ENCODE measurements at regions not wholly inside any gene's neighbourhood (a gene's known extent, or its start where the extent isn't known, plus 50 kb on each side); places are given as distances from the start of the nearest gene placed in this dataset.

- Mint-ChIP-seq H3K4me3 (no peak overlapping the region), H3K27ac (no peak overlapping the region), H3K4me1 (peaks cover 19% of the 10 kb centered on the region), H3K9me3 (peaks cover 16% of the 10 kb centered on the region), H3K27me3 (ENCODE audit: low read depth) (no peaks in the 10 kb centered on the region), H3K36me3 (peaks cover 4% of the 10 kb centered on the region; the same call in 1 of the 2 replicates)
- TF ChIP-seq IRF2 (CRISPR knock-in tag; IDR thresholded peaks at IDR 0.05; ENCODE audit: borderline replicate concordance, low read depth) (no peak), ZNF138 (CRISPR knock-in tag; conservative IDR thresholded peaks at IDR 0.05) (no peak), ESRRA (CRISPR knock-in tag; IDR thresholded peaks at IDR 0.05; ENCODE audit: borderline replicate concordance) (no peak), MAX (CRISPR knock-in tag; IDR thresholded peaks at IDR 0.05) (no peak), FOXK1 (CRISPR knock-in tag; IDR thresholded peaks at IDR 0.05) (no peak), NR1H2 (CRISPR knock-in tag; IDR thresholded peaks at IDR 0.05) (no peak), SMAD3 (CRISPR knock-in tag; IDR thresholded peaks at IDR 0.05; ENCODE audit: borderline replicate concordance) (no peak), ZBTB21 (CRISPR knock-in tag; IDR thresholded peaks at IDR 0.05; ENCODE audit: borderline replicate concordance) (no peak), ZNF396 (CRISPR knock-in tag; IDR thresholded peaks at IDR 0.05; ENCODE audit: borderline replicate concordance) (no peak), ZMAT4 (CRISPR knock-in tag; IDR thresholded peaks at IDR 0.05) (no peak)
- TF ChIP-seq, protein P1, sequence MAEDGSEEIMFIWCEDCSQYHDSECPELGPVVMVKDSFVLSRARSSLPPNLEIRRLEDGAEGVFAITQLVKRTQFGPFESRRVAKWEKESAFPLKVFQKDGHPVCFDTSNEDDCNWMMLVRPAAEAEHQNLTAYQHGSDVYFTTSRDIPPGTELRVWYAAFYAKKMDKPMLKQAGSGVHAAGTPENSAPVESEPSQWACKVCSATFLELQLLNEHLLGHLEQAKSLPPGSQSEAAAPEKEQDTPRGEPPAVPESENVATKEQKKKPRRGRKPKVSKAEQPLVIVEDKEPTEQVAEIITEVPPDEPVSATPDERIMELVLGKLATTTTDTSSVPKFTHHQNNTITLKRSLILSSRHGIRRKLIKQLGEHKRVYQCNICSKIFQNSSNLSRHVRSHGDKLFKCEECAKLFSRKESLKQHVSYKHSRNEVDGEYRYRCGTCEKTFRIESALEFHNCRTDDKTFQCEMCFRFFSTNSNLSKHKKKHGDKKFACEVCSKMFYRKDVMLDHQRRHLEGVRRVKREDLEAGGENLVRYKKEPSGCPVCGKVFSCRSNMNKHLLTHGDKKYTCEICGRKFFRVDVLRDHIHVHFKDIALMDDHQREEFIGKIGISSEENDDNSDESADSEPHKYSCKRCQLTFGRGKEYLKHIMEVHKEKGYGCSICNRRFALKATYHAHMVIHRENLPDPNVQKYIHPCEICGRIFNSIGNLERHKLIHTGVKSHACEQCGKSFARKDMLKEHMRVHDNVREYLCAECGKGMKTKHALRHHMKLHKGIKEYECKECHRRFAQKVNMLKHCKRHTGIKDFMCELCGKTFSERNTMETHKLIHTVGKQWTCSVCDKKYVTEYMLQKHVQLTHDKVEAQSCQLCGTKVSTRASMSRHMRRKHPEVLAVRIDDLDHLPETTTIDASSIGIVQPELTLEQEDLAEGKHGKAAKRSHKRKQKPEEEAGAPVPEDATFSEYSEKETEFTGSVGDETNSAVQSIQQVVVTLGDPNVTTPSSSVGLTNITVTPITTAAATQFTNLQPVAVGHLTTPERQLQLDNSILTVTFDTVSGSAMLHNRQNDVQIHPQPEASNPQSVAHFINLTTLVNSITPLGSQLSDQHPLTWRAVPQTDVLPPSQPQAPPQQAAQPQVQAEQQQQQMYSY (CRISPR knock-in tag; IDR thresholded peaks at IDR 0.05) = no peak
- DNase-seq (ENCODE audit: low spot score) = no peak
- CTCF ChIA-PET = no interaction called here
- no peak for ATAC-seq
- POLR2A ChIA-PET = no interaction called here
These were observed 653.7 kb downstream of the CCDC171 start for GRCh38 chr9:16206518-16206917.

GRCh38 chr9:16207161-16207560, 654.3 kb downstream of the CCDC171 start:
- H3K36me3 Mint-ChIP-seq = peaks cover 4% of the 10 kb centered on the region; the same call in 1 of the 2 replicates
- DNase-seq (ENCODE audit: low spot score) (no peak), ATAC-seq (peak; percentile 58)
- POLR2A ChIA-PET = no interaction called here
- H3K27me3 Mint-ChIP-seq (ENCODE audit: low read depth) = no peaks in the 10 kb centered on the region
- CTCF ChIA-PET = no interaction called here
- peaks cover 19% of the 10 kb centered on the region for H3K4me1 Mint-ChIP-seq
- TF ChIP-seq ATF1 (CRISPR knock-in tag; IDR thresholded peaks at IDR 0.05) (no peak), KAT7 (CRISPR knock-in tag; IDR thresholded peaks at IDR 0.05; ENCODE audit: borderline replicate concordance) (no peak), TEAD4 (CRISPR knock-in tag; IDR thresholded peaks at IDR 0.05) (no peak), AR (CRISPR knock-in tag; IDR thresholded peaks at IDR 0.05) (no peak), STAT6 (CRISPR knock-in tag; conservative IDR thresholded peaks at IDR 0.05; ENCODE audit: low read depth) (no peak), USF1 (CRISPR knock-in tag; IDR thresholded peaks at IDR 0.05) (no peak), PRRX2 (CRISPR knock-in tag; IDR thresholded peaks at IDR 0.05) (no peak), NFE2L1 (CRISPR knock-in tag; IDR thresholded peaks at IDR 0.05) (no peak)
- TF ChIP-seq, protein P1 (CRISPR knock-in tag; IDR thresholded peaks at IDR 0.05) = no peak
- H3K4me3 Mint-ChIP-seq = no peak overlapping the region
- H3K27ac Mint-ChIP-seq = no peak overlapping the region
- H3K9me3 Mint-ChIP-seq = peaks cover 16% of the 10 kb centered on the region
